ENCODE measurements at regions not wholly inside any gene's neighbourhood (a gene's known extent, or its start where the extent isn't known, plus 50 kb on each side); places are given as distances from the start of the nearest gene placed in this dataset.

GRCh38 chr16:64641343-64641742 lies 480.5 kb downstream of the CDH11 start:
- FAIRE-seq (no peak), DNase-seq (no peak), ATAC-seq (no peak)
- Histone ChIP-seq H3K27me3 (no peaks in the 10 kb centered on the region), H3K36me3 (no peaks in the 10 kb centered on the region), H3K4me1 (no peaks in the 10 kb centered on the region), H3K4me3 (no peak overlapping the region), H3K27ac (no peak overlapping the region), H3K9me3 (no peaks in the 10 kb centered on the region)
- TF ChIP-seq, protein P1, sequence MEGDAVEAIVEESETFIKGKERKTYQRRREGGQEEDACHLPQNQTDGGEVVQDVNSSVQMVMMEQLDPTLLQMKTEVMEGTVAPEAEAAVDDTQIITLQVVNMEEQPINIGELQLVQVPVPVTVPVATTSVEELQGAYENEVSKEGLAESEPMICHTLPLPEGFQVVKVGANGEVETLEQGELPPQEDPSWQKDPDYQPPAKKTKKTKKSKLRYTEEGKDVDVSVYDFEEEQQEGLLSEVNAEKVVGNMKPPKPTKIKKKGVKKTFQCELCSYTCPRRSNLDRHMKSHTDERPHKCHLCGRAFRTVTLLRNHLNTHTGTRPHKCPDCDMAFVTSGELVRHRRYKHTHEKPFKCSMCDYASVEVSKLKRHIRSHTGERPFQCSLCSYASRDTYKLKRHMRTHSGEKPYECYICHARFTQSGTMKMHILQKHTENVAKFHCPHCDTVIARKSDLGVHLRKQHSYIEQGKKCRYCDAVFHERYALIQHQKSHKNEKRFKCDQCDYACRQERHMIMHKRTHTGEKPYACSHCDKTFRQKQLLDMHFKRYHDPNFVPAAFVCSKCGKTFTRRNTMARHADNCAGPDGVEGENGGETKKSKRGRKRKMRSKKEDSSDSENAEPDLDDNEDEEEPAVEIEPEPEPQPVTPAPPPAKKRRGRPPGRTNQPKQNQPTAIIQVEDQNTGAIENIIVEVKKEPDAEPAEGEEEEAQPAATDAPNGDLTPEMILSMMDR (IDR thresholded peaks at IDR 0.05), result no peak
- intact Hi-C loops (cut with DNase I), result no loop called here
- 85 to 90% methylated on average over 3 of the region's 3 CpGs for WGBS, 2 donors

DNA sequence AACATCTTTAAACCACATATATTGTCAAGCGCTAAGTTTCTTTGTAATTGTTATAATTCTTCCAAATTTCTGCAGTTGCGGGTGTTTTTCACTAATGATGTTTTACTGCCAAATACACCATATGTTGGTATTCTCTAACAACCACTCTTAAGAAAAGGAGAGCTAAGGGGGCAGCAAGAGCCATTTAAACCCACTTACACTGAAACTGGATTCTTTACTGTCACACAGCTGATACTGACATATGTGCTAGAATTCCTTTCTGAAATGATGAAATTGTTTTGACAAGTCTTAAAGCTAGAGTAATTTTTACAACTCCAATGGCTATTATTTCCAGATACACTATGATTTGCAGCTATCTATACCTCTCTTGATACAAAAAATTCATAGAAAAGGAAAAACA lies 483.1 kb downstream of the CDH11 start:
- WGBS, 2 donors, result 96 to 99% methylated on average over 2 of the region's 2 CpGs
- H3K9me3 ChIP-seq, result no peaks in the 10 kb centered on the region
- intact Hi-C loops (cut with DNase I), result no loop called here

DNA sequence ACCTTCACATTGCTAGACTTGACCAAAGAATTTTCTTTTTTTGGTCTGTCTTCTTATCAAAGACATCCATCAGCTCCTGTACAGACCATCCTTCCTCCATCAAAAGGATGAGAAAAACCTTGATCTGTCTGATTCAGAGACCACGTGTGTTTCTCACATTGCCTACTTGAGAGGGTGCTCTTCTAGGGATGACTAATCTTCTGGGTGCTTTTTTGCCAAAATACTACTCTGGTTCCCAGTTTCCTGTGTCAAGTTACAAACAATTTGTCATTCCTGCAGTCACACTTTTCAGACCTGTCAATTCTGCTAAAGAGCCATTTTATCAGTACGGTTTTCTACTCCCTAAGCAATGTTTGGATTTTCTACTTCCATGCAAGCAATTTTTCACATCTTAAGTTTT lies 492.2 kb downstream of the CDH11 start:
- ATAC-seq (no peak), FAIRE-seq (no peak), DNase-seq (no peak)
- Histone ChIP-seq H3K27me3 (no peaks in the 10 kb centered on the region), H3K4me3 (no peak overlapping the region), H3K9me3 (no peaks in the 10 kb centered on the region), H3K4me1 (no peaks in the 10 kb centered on the region), H3K36me3 (no peaks in the 10 kb centered on the region), H3K27ac (no peak overlapping the region)
- WGBS, 2 donors, result 45 to 53% methylated on average over 2 of the region's 2 CpGs
- intact Hi-C loops (cut with DNase I), result no loop called here
- TF ChIP-seq, protein P1 (IDR thresholded peaks at IDR 0.05), result no peak

More for the DNA sequence above, 483.1 kb downstream of the CDH11 start:
- FAIRE-seq (no peak), DNase-seq (no peak), ATAC-seq (no peak)
- TF ChIP-seq, protein P1 (IDR thresholded peaks at IDR 0.05), result no peak
- no peaks in the 10 kb centered on the region for H3K4me1 ChIP-seq
- H3K27ac ChIP-seq, result no peak overlapping the region
- no peaks in the 10 kb centered on the region for H3K27me3 ChIP-seq
- no peak overlapping the region for H3K4me3 ChIP-seq
- no peaks in the 10 kb centered on the region for H3K36me3 ChIP-seq

DNA sequence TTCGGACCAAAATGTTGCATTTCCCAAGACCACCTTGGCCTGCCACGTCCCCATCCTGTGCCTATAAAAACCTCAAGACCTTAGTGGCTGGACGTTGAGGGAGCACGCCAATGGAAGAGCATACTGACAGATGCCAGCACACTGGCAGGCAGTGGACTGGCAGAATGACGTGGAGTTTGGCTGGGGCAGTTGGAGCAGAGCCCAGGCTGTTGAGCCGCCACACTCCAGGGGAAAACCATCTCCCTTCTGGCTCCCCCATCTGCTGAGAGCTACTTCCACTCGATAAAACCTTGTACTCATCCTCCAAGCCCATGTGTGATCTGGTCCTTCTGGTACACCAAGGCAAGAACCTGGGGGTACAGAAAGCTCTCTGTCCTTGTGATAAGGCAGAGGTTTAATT lies 494.1 kb downstream of the CDH11 start:
- no peak for ATAC-seq
- TF ChIP-seq, protein P1 (IDR thresholded peaks at IDR 0.05), result no peak

GRCh38 chr16:64627288-64627687 lies 494.6 kb downstream of the CDH11 start:
- Histone ChIP-seq H3K9me3 (no peaks in the 10 kb centered on the region), H3K27ac (no peak overlapping the region), H3K4me3 (no peak overlapping the region), H3K36me3 (no peaks in the 10 kb centered on the region), H3K27me3 (no peaks in the 10 kb centered on the region), H3K4me1 (no peaks in the 10 kb centered on the region)
- TF ChIP-seq, protein P1 (IDR thresholded peaks at IDR 0.05), result no peak
- intact Hi-C loops (cut with DNase I), result no loop called here
- DNase-seq, result no peak
- no peak for FAIRE-seq
- 54 to 64% methylated on average over 4 of the region's 4 CpGs for WGBS, 2 donors
- no peak for ATAC-seq

More for the DNA sequence above, 494.1 kb downstream of the CDH11 start:
- H3K27me3 ChIP-seq, result no peaks in the 10 kb centered on the region
- no peak overlapping the region for H3K27ac ChIP-seq
- no peak overlapping the region for H3K4me3 ChIP-seq
- intact Hi-C loops (cut with DNase I), result no loop called here
- H3K4me1 ChIP-seq, result no peaks in the 10 kb centered on the region
- no peak for DNase-seq
- H3K36me3 ChIP-seq, result no peaks in the 10 kb centered on the region
- WGBS, 2 donors, result 62 to 70% methylated on average over 7 of the region's 7 CpGs
- no peaks in the 10 kb centered on the region for H3K9me3 ChIP-seq
- no peak for FAIRE-seq

Measured in pancreas (tissue), 10 donors.